ENCODE measurements at regions not wholly inside any gene's neighbourhood (a gene's known extent, or its start where the extent isn't known, plus 50 kb on each side); places are given as distances from the start of the nearest gene placed in this dataset.

DNA sequence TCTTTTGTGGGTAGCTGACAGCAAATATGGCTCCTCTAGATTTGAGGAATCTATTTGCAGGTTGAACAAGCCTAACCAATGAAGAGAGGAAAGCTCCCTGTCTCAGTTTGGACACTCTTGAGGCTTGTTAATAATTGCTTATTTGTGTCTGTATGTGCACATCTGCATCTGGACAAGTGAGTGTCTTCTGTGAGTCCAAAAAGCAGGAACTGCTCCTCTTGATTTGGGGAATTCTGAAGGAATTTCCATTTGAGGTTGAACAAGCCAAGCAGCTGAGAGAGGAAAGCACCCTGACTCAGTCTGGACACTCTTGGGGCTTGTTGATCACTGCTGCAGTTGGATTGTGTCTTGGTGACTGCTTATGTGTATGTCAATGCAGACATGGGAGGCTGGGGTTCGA, 211.6 kb downstream of the DTWD2 start:
- TF ChIP-seq, protein P1, sequence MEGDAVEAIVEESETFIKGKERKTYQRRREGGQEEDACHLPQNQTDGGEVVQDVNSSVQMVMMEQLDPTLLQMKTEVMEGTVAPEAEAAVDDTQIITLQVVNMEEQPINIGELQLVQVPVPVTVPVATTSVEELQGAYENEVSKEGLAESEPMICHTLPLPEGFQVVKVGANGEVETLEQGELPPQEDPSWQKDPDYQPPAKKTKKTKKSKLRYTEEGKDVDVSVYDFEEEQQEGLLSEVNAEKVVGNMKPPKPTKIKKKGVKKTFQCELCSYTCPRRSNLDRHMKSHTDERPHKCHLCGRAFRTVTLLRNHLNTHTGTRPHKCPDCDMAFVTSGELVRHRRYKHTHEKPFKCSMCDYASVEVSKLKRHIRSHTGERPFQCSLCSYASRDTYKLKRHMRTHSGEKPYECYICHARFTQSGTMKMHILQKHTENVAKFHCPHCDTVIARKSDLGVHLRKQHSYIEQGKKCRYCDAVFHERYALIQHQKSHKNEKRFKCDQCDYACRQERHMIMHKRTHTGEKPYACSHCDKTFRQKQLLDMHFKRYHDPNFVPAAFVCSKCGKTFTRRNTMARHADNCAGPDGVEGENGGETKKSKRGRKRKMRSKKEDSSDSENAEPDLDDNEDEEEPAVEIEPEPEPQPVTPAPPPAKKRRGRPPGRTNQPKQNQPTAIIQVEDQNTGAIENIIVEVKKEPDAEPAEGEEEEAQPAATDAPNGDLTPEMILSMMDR (IDR thresholded peaks at IDR 0.05) = no peak
- TF ChIP-seq POLR2A (IDR thresholded peaks at IDR 0.05) (no peak), POLR2AphosphoS5 (IDR thresholded peaks at IDR 0.05) (no peak)
